SK-N-SH (cell line): ENCODE measurements at regions not wholly inside any gene's neighbourhood (a gene's known extent, or its start where the extent isn't known, plus 50 kb on each side); places are given as distances from the start of the nearest gene placed in this dataset.

Source experiments
- CTCF ChIA-PET: fragments of 300-600, 350-600 bp; formaldehyde crosslinking; extraction: SDS; loops from one replicate; lab custom pipeline; 2021; lab: Yijun Ruan, JAX
- POLR2A ChIA-PET: fragments of 350-600 bp; sonication (Branson Sonifier 250); formaldehyde crosslinking; extraction: SDS; loops from one replicate; lab custom pipeline; 2020; ENCODE audit warnings: antibody characterized with exemption, inconsistent platforms; lab: Yijun Ruan, JAX
- DNase-seq: peaks from one replicate; pipeline ENCODE4 v3.0.0; 2012
- H2AFZ ChIP-seq: fragments of 200-600 bp; sonication (generic); 2 replicates; pipeline ENCODE4 v1.8.1; 2016; ENCODE audit warnings: antibody characterized with exemption, mild to moderate bottlenecking, low read depth
- H3F3A ChIP-seq: fragments of 200-600 bp; sonication (generic); replicated peaks from 2 replicates; pipeline ENCODE3; 2016; ENCODE audit warnings: antibody characterized with exemption, mild to moderate bottlenecking; ENCODE audit not compliant: insufficient read depth
- H3K27ac ChIP-seq, 2 experiments: fragments of 200-500 bp in 1 of 2; fragments of 200-600 bp in 1 of 2; sonication (Bioruptor generic) in 1 of 2; sonication (generic), shearing (Covaris generic) in 1 of 2; 2 replicates each; pipeline versions ENCODE4 v1.5.1 to v1.6.1; 2014 to 2016; ENCODE audit warnings: low read depth in 2 of 2, inconsistent platforms in 1 of 2, low read length in 1 of 2, mild to moderate bottlenecking in 1 of 2, mixed read lengths in 1 of 2
- H3K27me3 ChIP-seq: fragments of 200-600 bp; sonication (generic), shearing (Covaris generic); 2 replicates; pipeline ENCODE4 v1.6.1; 2016; ENCODE audit warnings: mixed run types; ENCODE audit not compliant: insufficient read depth
- H3K36me3 ChIP-seq, 2 experiments: fragments of 200-500 bp in 1 of 2; fragments of 200-600 bp in 1 of 2; sonication (Bioruptor generic) in 1 of 2; sonication (generic) in 1 of 2; replicated peaks in 1 of 2; 2 replicates each; pipeline versions ENCODE3 to v1.5.1; 2014 to 2016; ENCODE audit warnings: low read length in 1 of 2, mild to moderate bottlenecking in 1 of 2; ENCODE audit not compliant: insufficient read depth in 2 of 2, control insufficient read depth in 1 of 2
- H3K4me1 ChIP-seq, 2 experiments: fragments of 200-500 bp in 1 of 2; fragments of 200-600 bp in 1 of 2; sonication (Bioruptor generic) in 1 of 2; sonication (generic), shearing (Covaris generic) in 1 of 2; 2 replicates each; pipeline versions ENCODE4 v1.5.1 to v1.6.1; 2014 to 2016; ENCODE audit warnings: low read depth in 1 of 2, low read length in 1 of 2, mixed run types in 1 of 2; ENCODE audit not compliant: insufficient read depth in 2 of 2, control insufficient read depth in 1 of 2
- H3K4me2 ChIP-seq: fragments of 200-600 bp; sonication (generic), shearing (Covaris generic); 2 replicates; pipeline ENCODE4 v1.6.1; 2017; ENCODE audit warnings: mixed run types
- H3K4me3 ChIP-seq, 2 experiments: fragments of 200-500 bp in 1 of 2; fragments of 200-600 bp in 1 of 2; sonication (Bioruptor generic) in 1 of 2; sonication (generic), shearing (Covaris generic) in 1 of 2; 2 replicates each; pipeline versions ENCODE4 v1.5.1 to v1.8.1; 2014 to 2016; ENCODE audit warnings: low read depth in 2 of 2, inconsistent platforms in 1 of 2, low read length in 1 of 2, mild to moderate bottlenecking in 1 of 2, mixed read lengths in 1 of 2, moderate library complexity in 1 of 2
- H3K79me2 ChIP-seq: fragments of 200-600 bp; sonication (generic); 2 replicates; pipeline ENCODE4 v1.8.1; 2017; ENCODE audit warnings: mild to moderate bottlenecking; ENCODE audit not compliant: insufficient read depth
- H3K9ac ChIP-seq: fragments of 200-600 bp; sonication (generic); 2 replicates; pipeline ENCODE4 v1.6.1; 2017; ENCODE audit warnings: mixed run types
- H3K9me2 ChIP-seq: fragments of 200-600 bp; sonication (generic); 2 replicates; pipeline ENCODE4 v1.6.1; 2017; ENCODE audit warnings: mixed run types
- H3K9me3 ChIP-seq: fragments of 200-600 bp; sonication (generic); 2 replicates; pipeline ENCODE4 v1.6.1; 2017; ENCODE audit warnings: mixed run types, mild to moderate bottlenecking, moderate library complexity
- H4K20me1 ChIP-seq: fragments of 200-600 bp; sonication (generic); 2 replicates; pipeline ENCODE4 v1.6.1; 2017; ENCODE audit warnings: mild to moderate bottlenecking, mixed run types; ENCODE audit not compliant: insufficient read depth
- CHD2 ChIP-seq: fragments of 150-350 bp; IDR thresholded peaks from 2 replicates; pipeline ENCODE4 v1.6.1; 2018; ENCODE audit warnings: low read length; ENCODE audit not compliant: partially characterized antibody
- ELF1 ChIP-seq: IDR thresholded peaks from 2 replicates; pipeline ENCODE4 v1.4.0; 2012
- EP300 ChIP-seq, 2 experiments: IDR thresholded peaks; 2 replicates each; pipeline versions ENCODE4 v1.4.0 to v1.6.1; 2012; ENCODE audit warnings: borderline replicate concordance in 1 of 2, low read depth in 1 of 2, low read length in 1 of 2
- EZH2phosphoT487 ChIP-seq: fragments of 200-600 bp; sonication (generic); IDR thresholded peaks from 2 replicates; pipeline ENCODE4 v1.6.1; 2017; ENCODE audit warnings: low read depth, mixed run types, mild to moderate bottlenecking, antibody characterized with exemption, moderate library complexity, borderline replicate concordance
- FOXJ3 ChIP-seq: sonication (generic); formaldehyde crosslinking; IDR thresholded peaks from 2 replicates; pipeline ENCODE4 v1.5.1; 2020; ENCODE audit warnings: mild to moderate bottlenecking, missing genetic modification reagents
- FOXM1 ChIP-seq: IDR thresholded peaks from 2 replicates; pipeline ENCODE4 v1.4.0; 2012; ENCODE audit warnings: low read depth, mild to moderate bottlenecking
- MXI1 ChIP-seq: IDR thresholded peaks from 2 replicates; pipeline ENCODE4 v1.6.1; 2012; ENCODE audit warnings: mild to moderate bottlenecking, low read depth, low read length, improper control_type of control experiment
- NFIC ChIP-seq: IDR thresholded peaks from 2 replicates; pipeline ENCODE4 v1.4.0; 2012; ENCODE audit warnings: borderline replicate concordance
- RAD21 ChIP-seq: IDR thresholded peaks from 2 replicates; pipeline ENCODE4 v1.6.1; 2012; ENCODE audit warnings: mild to moderate bottlenecking, low read length
- RCOR1 ChIP-seq: fragments of 150-350 bp; IDR thresholded peaks from 2 replicates; pipeline ENCODE4 v1.6.1; 2017; ENCODE audit warnings: antibody characterized with exemption, low read length
- REST ChIP-seq: IDR thresholded peaks from 2 replicates; pipeline ENCODE4 v1.6.1; 2012; ENCODE audit warnings: mild to moderate bottlenecking, low read depth, low read length, moderate library complexity
- RFX5 ChIP-seq: IDR thresholded peaks from 2 replicates; pipeline ENCODE4 v1.6.1; 2012; ENCODE audit warnings: mild to moderate bottlenecking, improper control_type of control experiment, low read length
- RXRA ChIP-seq: IDR thresholded peaks from 2 replicates; pipeline ENCODE4 v1.4.0; 2012; ENCODE audit warnings: low read depth, mild to moderate bottlenecking, borderline replicate concordance
- SMC3 ChIP-seq: IDR thresholded peaks from 2 replicates; pipeline ENCODE4 v1.6.1; 2012; ENCODE audit warnings: low read depth, low read length, improper control_type of control experiment
- TAF1 ChIP-seq: IDR thresholded peaks from 2 replicates; pipeline ENCODE4 v1.6.1; 2012; ENCODE audit warnings: low read depth, mild to moderate bottlenecking, low read length, moderate library complexity, borderline replicate concordance
- TCF12 ChIP-seq: IDR thresholded peaks from 2 replicates; pipeline ENCODE4 v1.4.0; 2012
- USF2 ChIP-seq: fragments of 150-350 bp; IDR thresholded peaks from 2 replicates; pipeline ENCODE4 v1.6.1; 2017; ENCODE audit warnings: antibody characterized with exemption, low read length, low read depth, borderline replicate concordance
- YY1 ChIP-seq: IDR thresholded peaks from 2 replicates; pipeline ENCODE4 v1.4.0; 2012; ENCODE audit warnings: low read depth, mild to moderate bottlenecking
- WGBS: methylation state at CpG from one replicate; pipeline ENCODE4 v1.1.6; 2017; ENCODE audit warnings: low lambda C conversion rate; 5-methylcytosine and 5-hydroxymethylcytosine counted together
- TF ChIP-seq, protein P1 (sequence below): IDR thresholded peaks from 2 replicates; pipeline ENCODE4; 2012
- TF ChIP-seq, protein P2 (sequence below): fragments of 200-600 bp; sonication (generic); IDR thresholded peaks from 2 replicates; pipeline ENCODE4 v1.6.1; 2017; ENCODE audit warnings: antibody characterized with exemption, mild to moderate bottlenecking, moderate library complexity

- H3K9me3 ChIP-seq = no peaks in the 10 kb centered on the region
- H3K27me3 ChIP-seq = no peaks in the 10 kb centered on the region
- H3K36me3 ChIP-seq = no peaks in the 10 kb centered on the region
- H3K79me2 ChIP-seq = no peaks in the 10 kb centered on the region
- no peak overlapping the region for H3K27ac ChIP-seq
- DNase-seq = no peak
- H2AFZ ChIP-seq = no peak overlapping the region
- H3K9ac ChIP-seq = no peak overlapping the region
- H3K4me3 ChIP-seq = no peak overlapping the region
- POLR2A ChIA-PET = no interaction called here
- TF ChIP-seq ELF1 = no peak
- TF ChIP-seq RAD21 = no peak
- no peak for TF ChIP-seq EZH2phosphoT487
- TF ChIP-seq REST = no peak
- no peak for TF ChIP-seq FOXJ3
- TF ChIP-seq SMC3 = no peak
- no peak for TF ChIP-seq RCOR1
- no peak for TF ChIP-seq TAF1
- no peak for TF ChIP-seq FOXM1
- TF ChIP-seq NFIC = no peak
- no peak for TF ChIP-seq RFX5
- no peak for TF ChIP-seq CHD2
- TF ChIP-seq TCF12 = no peak
- no peak for TF ChIP-seq MXI1
- no peak for TF ChIP-seq YY1
- TF ChIP-seq, protein P1, sequence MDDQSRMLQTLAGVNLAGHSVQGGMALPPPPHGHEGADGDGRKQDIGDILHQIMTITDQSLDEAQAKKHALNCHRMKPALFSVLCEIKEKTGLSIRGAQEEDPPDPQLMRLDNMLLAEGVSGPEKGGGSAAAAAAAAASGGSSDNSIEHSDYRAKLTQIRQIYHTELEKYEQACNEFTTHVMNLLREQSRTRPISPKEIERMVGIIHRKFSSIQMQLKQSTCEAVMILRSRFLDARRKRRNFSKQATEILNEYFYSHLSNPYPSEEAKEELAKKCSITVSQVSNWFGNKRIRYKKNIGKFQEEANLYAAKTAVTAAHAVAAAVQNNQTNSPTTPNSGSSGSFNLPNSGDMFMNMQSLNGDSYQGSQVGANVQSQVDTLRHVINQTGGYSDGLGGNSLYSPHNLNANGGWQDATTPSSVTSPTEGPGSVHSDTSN = no peak
- no peak for TF ChIP-seq USF2
- no peak for TF ChIP-seq EP300 (IDR thresholded peaks at IDR 0.05; ENCODE audit: borderline replicate concordance in 1 of 2, low read depth in 1 of 2, low read length in 1 of 2)
- no peak for TF ChIP-seq RXRA
- TF ChIP-seq, protein P2, sequence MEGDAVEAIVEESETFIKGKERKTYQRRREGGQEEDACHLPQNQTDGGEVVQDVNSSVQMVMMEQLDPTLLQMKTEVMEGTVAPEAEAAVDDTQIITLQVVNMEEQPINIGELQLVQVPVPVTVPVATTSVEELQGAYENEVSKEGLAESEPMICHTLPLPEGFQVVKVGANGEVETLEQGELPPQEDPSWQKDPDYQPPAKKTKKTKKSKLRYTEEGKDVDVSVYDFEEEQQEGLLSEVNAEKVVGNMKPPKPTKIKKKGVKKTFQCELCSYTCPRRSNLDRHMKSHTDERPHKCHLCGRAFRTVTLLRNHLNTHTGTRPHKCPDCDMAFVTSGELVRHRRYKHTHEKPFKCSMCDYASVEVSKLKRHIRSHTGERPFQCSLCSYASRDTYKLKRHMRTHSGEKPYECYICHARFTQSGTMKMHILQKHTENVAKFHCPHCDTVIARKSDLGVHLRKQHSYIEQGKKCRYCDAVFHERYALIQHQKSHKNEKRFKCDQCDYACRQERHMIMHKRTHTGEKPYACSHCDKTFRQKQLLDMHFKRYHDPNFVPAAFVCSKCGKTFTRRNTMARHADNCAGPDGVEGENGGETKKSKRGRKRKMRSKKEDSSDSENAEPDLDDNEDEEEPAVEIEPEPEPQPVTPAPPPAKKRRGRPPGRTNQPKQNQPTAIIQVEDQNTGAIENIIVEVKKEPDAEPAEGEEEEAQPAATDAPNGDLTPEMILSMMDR = no peak
- TF ChIP-seq, all 33 proteins: peak for 0
- H3K4me1 ChIP-seq = peaks cover 8 to 16% of the 10 kb centered on the region in 2 experiments; a peak in 3 of 4 replicates
- no peaks in the 10 kb centered on the region for H4K20me1 ChIP-seq
- WGBS = 92% methylated on average over 5 of the region's 5 CpGs
- no peak overlapping the region for H3K4me2 ChIP-seq
- H3K9me2 ChIP-seq = no peaks in the 10 kb centered on the region
- H3F3A ChIP-seq = peaks cover 5% of the 10 kb centered on the region
- CTCF ChIA-PET = interaction anchor here (1.8 kb wide), 1 partner anchor 13 kb away, joined by 4 read pairs; no protein-coding TSS in a partner anchor
These were observed 65.9 kb upstream of the TANC2 start for GRCh38 chr17:62900096-62900495.
